HCT116 (cell line): ENCODE measurements at regions not wholly inside any gene's neighbourhood (a gene's known extent, or its start where the extent isn't known, plus 50 kb on each side); places are given as distances from the start of the nearest gene placed in this dataset.

Source experiments
- ATAC-seq: fragments of 200-7000 bp; cut with Tn5 transposase; 2 replicates; pipeline ENCODE4 v1.9.1; 2020; ENCODE audit warnings: mild to moderate bottlenecking, moderate library complexity
- BruUV-seq: library from RNA; stranded (reverse); fragments of 400-500 nt; replicated peaks from 2 replicates; lab custom pipeline; 2021; lab: Mats Ljungman, UMichigan
- CTCF ChIA-PET: fragments of 300-600 bp; sonication (Branson Sonifier 250); formaldehyde crosslinking; loops from one replicate; lab custom pipeline; 2021; ENCODE audit warnings: antibody characterized with exemption; lab: Charles Lee
- POLR2A ChIA-PET: fragments of 300-600, 350-600 bp; sonication (Branson Sonifier 250); formaldehyde crosslinking; loops from one replicate; lab custom pipeline; 2021; ENCODE audit warnings: antibody characterized with exemption; lab: Charles Lee
- RAD21 ChIA-PET, 2 experiments: fragments of 300-600 bp; sonication (Branson Sonifier 250); formaldehyde crosslinking; loops; one replicate each; lab custom pipeline; 2023; ENCODE audit warnings: low total read pairs in 2 of 2; ENCODE audit not compliant: uncharacterized antibody in 2 of 2, unreplicated experiment in 2 of 2, low non-redundant PET in 1 of 2; lab: Charles Lee
- DNase-seq: peaks from one replicate; pipeline ENCODE4 v3.0.0-alpha.2; 2010; ENCODE audit warnings: low read depth, low spot score
- H2AFZ ChIP-seq: fragments of 200-600 bp; shearing (Covaris generic), sonication (generic); 2 replicates; pipeline ENCODE4 v1.6.1; 2017; ENCODE audit warnings: low read depth, mixed run types, mixed read lengths, antibody characterized with exemption, low read length; ENCODE audit not compliant: poor library complexity, severe bottlenecking
- H3K27ac ChIP-seq: 2 replicates; pipeline ENCODE4 v1.5.1; 2012; ENCODE audit warnings: low read depth, low read length
- H3K27me3 ChIP-seq: fragments of 200-600 bp; sonication (generic); 2 replicates; pipeline ENCODE4 v1.6.1; 2016; ENCODE audit warnings: mixed run types, low read length, mixed read lengths; ENCODE audit not compliant: insufficient read depth
- H3K36me3 ChIP-seq, 2 experiments: fragments of 200-500 bp in 1 of 2; fragments of 200-600 bp in 1 of 2; sonication (Bioruptor generic) in 1 of 2; sonication (generic) in 1 of 2; 2 replicates each; pipeline versions ENCODE4 v1.5.1 to v1.6.1; 2014 to 2016; ENCODE audit warnings: low read length in 2 of 2, inconsistent platforms in 1 of 2, mixed read lengths in 1 of 2, mixed run types in 1 of 2; ENCODE audit not compliant: insufficient read depth in 2 of 2, control insufficient read depth in 1 of 2
- H3K4me1 ChIP-seq, 2 experiments: fragments of 200-600 bp in 1 of 2; sonication (generic) in 1 of 2; 2 replicates each; pipeline versions ENCODE4 v1.5.1 to v1.6.1; 2012 to 2017; ENCODE audit warnings: low read length in 2 of 2, inconsistent platforms in 1 of 2, mild to moderate bottlenecking in 1 of 2, mixed read lengths in 1 of 2, mixed run types in 1 of 2, moderate library complexity in 1 of 2; ENCODE audit not compliant: insufficient read depth in 2 of 2, control insufficient read depth in 1 of 2
- H3K4me2 ChIP-seq: fragments of 200-600 bp; sonication (generic); 2 replicates; pipeline ENCODE4 v1.6.1; 2017; ENCODE audit warnings: mixed run types, low read length, mixed read lengths
- H3K4me3 ChIP-seq, 2 experiments: fragments of 200-600 bp in 1 of 2; sonication (generic) in 1 of 2; replicated peaks in 1 of 2; 2 replicates each; pipeline ENCODE4 v1.5.1; 2011 to 2016; ENCODE audit warnings: low read length in 2 of 2, control low read depth in 1 of 2, low read depth in 1 of 2, mild to moderate bottlenecking in 1 of 2, mixed read lengths in 1 of 2, mixed run types in 1 of 2
- H3K79me2 ChIP-seq: fragments of 200-600 bp; sonication (generic); 2 replicates; pipeline ENCODE4 v1.6.1; 2017; ENCODE audit warnings: mild to moderate bottlenecking, mixed run types, low read length, moderate library complexity, mixed read lengths; ENCODE audit not compliant: insufficient read depth
- H3K9ac ChIP-seq: fragments of 200-600 bp; sonication (generic); 2 replicates; pipeline ENCODE4 v1.6.1; 2016; ENCODE audit warnings: low read length, mixed read lengths
- H3K9me2 ChIP-seq: fragments of 200-600 bp; sonication (generic), shearing (Covaris generic); 2 replicates; pipeline ENCODE4 v1.6.1; 2017; ENCODE audit warnings: mixed run types, mild to moderate bottlenecking, moderate library complexity; ENCODE audit not compliant: insufficient read depth
- H3K9me3 ChIP-seq, 2 experiments: fragments of 200-500 bp in 1 of 2; fragments of 200-600 bp in 1 of 2; sonication (Bioruptor generic) in 1 of 2; sonication (generic) in 1 of 2; 2 replicates each; pipeline ENCODE4 v1.6.1; 2014 to 2017; ENCODE audit warnings: low read length in 2 of 2, mixed read lengths in 2 of 2, inconsistent platforms in 1 of 2, low read depth in 1 of 2, mild to moderate bottlenecking in 1 of 2, mixed run types in 1 of 2, moderate library complexity in 1 of 2; ENCODE audit not compliant: control insufficient read depth in 1 of 2, insufficient read depth in 1 of 2
- H4K20me1 ChIP-seq: fragments of 200-600 bp; sonication (generic), shearing (Covaris generic); 2 replicates; pipeline ENCODE4 v1.6.1; 2017; ENCODE audit warnings: mixed run types, mild to moderate bottlenecking, moderate library complexity; ENCODE audit not compliant: insufficient read depth
- ELF1 ChIP-seq: IDR thresholded peaks from 2 replicates; pipeline ENCODE4 v1.6.1; 2012; ENCODE audit warnings: low read depth, borderline replicate concordance
- EZH2phosphoT487 ChIP-seq: fragments of 200-600 bp; IDR thresholded peaks from 2 replicates; pipeline ENCODE4 v1.6.1; 2018; ENCODE audit warnings: antibody characterized with exemption, borderline replicate concordance
- POLR2A ChIP-seq: IDR thresholded peaks from 2 replicates; pipeline ENCODE4 v1.7.0; 2011; ENCODE audit warnings: borderline replicate concordance; ENCODE audit not compliant: insufficient read depth, insufficient read length; ENCODE audit errors: extremely low read depth
- SIN3A ChIP-seq: IDR thresholded peaks from 2 replicates; pipeline ENCODE4 v1.6.1; 2012; ENCODE audit warnings: low read depth
- SP1 ChIP-seq: IDR thresholded peaks from 2 replicates; pipeline ENCODE4 v1.6.1; 2012; ENCODE audit warnings: low read depth
- TCF7L2 ChIP-seq: IDR thresholded peaks from 2 replicates; pipeline ENCODE4 v1.7.0; 2011; ENCODE audit warnings: borderline replicate concordance, inconsistent platforms; ENCODE audit not compliant: insufficient read depth, insufficient read length; ENCODE audit errors: extremely low read depth
- ZFX ChIP-seq: fragments of 450-650 bp; IDR thresholded peaks from 2 replicates; pipeline ENCODE4 v1.6.1; 2017
- ZNF274 ChIP-seq: fragments of 200-500 bp; sonication (Bioruptor generic); IDR thresholded peaks from 2 replicates; pipeline ENCODE4 v1.6.1; 2014; ENCODE audit warnings: mild to moderate bottlenecking, low read depth, low read length, inconsistent platforms
- intact Hi-C: fragments of 100-400 bp; cut with micrococcal nuclease; formaldehyde crosslinking; loops from 2 replicates; pipeline ENCODE4 v1.10.0; 2022

DNA sequence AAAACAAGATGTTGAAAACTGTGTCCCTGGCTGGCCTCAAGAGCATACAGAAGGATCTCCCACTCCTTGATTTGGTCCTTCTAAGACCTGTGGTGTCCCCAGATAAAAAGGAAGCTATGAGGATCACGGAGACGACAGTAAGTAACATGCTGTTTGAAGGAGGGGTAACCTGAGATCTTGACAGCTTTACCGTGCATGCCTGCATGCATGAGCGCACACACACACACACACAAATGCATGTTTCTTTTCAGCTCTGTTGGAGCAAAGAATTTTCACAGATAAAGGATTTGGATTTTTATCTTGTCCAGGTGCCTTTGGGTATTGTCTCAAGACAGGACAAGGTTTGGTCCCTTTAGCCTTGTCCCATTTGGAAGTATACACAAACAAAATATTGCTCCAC lies 411.6 kb upstream of the CCDC196 start:
- CTCF ChIA-PET, result interaction anchor here (1.1 to 1.5 kb wide), 3 partner anchors 114 to 660 kb away, joined by 3 to 4 read pairs (median 3); no protein-coding TSS in a partner anchor
- TF ChIP-seq EZH2phosphoT487 (no peak), SP1 (no peak), TCF7L2 (no peak), SIN3A (no peak), POLR2A (no peak), ELF1 (no peak), ZFX (no peak)
- RAD21 ChIA-PET, result no interaction called here
- DNase-seq, result no peak
- BruUV-seq, result no TSS peak
- H3K4me3 ChIP-seq, result no peak overlapping the region
- peaks cover 9% of the 10 kb centered on the region; the same call in 1 of the 2 replicates for H3K27me3 ChIP-seq
- H3K36me3 ChIP-seq, result no peaks in the 10 kb centered on the region
- no peaks in the 10 kb centered on the region for H3K9me2 ChIP-seq
- no peaks in the 10 kb centered on the region for H3K4me1 ChIP-seq
- H3K27ac ChIP-seq, result no peak overlapping the region
- POLR2A ChIA-PET, result no interaction called here
- no peak overlapping the region for H3K4me2 ChIP-seq
- ATAC-seq, result no peak
- no peaks in the 10 kb centered on the region; the same call in 1 of the 2 replicates for H4K20me1 ChIP-seq
- H2AFZ ChIP-seq, result no peak overlapping the region
- no peak overlapping the region for H3K9ac ChIP-seq
- no peaks in the 10 kb centered on the region for H3K9me3 ChIP-seq
- H3K79me2 ChIP-seq, result no peaks in the 10 kb centered on the region
- intact Hi-C loops, result no loop called here

GRCh38 chr14:66076176-66076575 lies 410.0 kb upstream of the CCDC196 start:
- no peak for ATAC-seq
- Histone ChIP-seq H3K27me3 (peaks cover 13% of the 10 kb centered on the region; the same call in 1 of the 2 replicates), H3K9ac (no peak overlapping the region), H3K9me2 (no peaks in the 10 kb centered on the region), H3K36me3 (no peaks in the 10 kb centered on the region), H3K4me1 (no peaks in the 10 kb centered on the region), H3K79me2 (no peaks in the 10 kb centered on the region), H3K9me3 (no peaks in the 10 kb centered on the region), H3K27ac (no peak overlapping the region), H3K4me2 (no peak overlapping the region), H4K20me1 (no peaks in the 10 kb centered on the region; the same call in 1 of the 2 replicates), H3K4me3 (no peak overlapping the region), H2AFZ (no peak overlapping the region)
- ChIA-PET CTCF (no interaction called here), POLR2A (no interaction called here), RAD21 (no interaction called here)
- no peak for TF ChIP-seq ZNF274
- intact Hi-C loops, result no loop called here
- BruUV-seq, result no TSS peak
- no peak for DNase-seq
